PC-9 (cell line): ENCODE measurements at regions not wholly inside any gene's neighbourhood (a gene's known extent, or its start where the extent isn't known, plus 50 kb on each side); places are given as distances from the start of the nearest gene placed in this dataset.

ENCODE experiments used
- BruUV-seq: library from RNA; stranded (reverse); fragments of 400-500 nt; replicated peaks from 2 replicates; lab custom pipeline; 2021; lab: Mats Ljungman, UMichigan
- CTCF ChIA-PET: fragments of 300-600 bp; sonication (Branson Sonifier 250); formaldehyde crosslinking; loops from one replicate; lab custom pipeline; 2022; ENCODE audit warnings: antibody characterized with exemption; lab: Charles Lee
- POLR2A ChIA-PET: fragments of 300-600 bp; sonication (Branson Sonifier 250); formaldehyde crosslinking; loops from one replicate; lab custom pipeline; 2022; ENCODE audit warnings: antibody characterized with exemption; ENCODE audit not compliant: unreplicated experiment; lab: Charles Lee
- DNase-seq, 2 experiments: peaks; one replicate each; pipeline versions ENCODE4 v3.0.0 to v3.0.0-alpha.2; 2015 to 2022; ENCODE audit warnings: mixed read lengths in 1 of 2
- H2AFZ ChIP-seq: fragments of 200-600 bp; sonication (generic); 2 replicates; pipeline ENCODE4 v1.8.1; 2017; ENCODE audit warnings: antibody characterized with exemption
- H3F3A ChIP-seq: fragments of 200-600 bp; sonication (generic); 2 replicates; pipeline ENCODE4 v1.8.1; 2017; ENCODE audit warnings: antibody characterized with exemption, mild to moderate bottlenecking, low read depth; ENCODE audit not compliant: insufficient read depth
- H3K27ac ChIP-seq: fragments of 200-600 bp; sonication (generic); 2 replicates; pipeline ENCODE4 v1.6.1; 2016; ENCODE audit warnings: mixed run types
- H3K27me3 ChIP-seq: fragments of 200-600 bp; sonication (generic); 2 replicates; pipeline ENCODE4 v1.6.1; 2016; ENCODE audit warnings: low read depth, mixed run types; ENCODE audit not compliant: insufficient read depth
- H3K36me3 ChIP-seq: fragments of 200-600 bp; sonication (generic); 2 replicates; pipeline ENCODE4 v1.6.1; 2016; ENCODE audit warnings: low read depth, mixed run types
- H3K4me1 ChIP-seq: fragments of 200-600 bp; sonication (generic); replicated peaks from 2 replicates; pipeline ENCODE4 v1.6.1; 2016; ENCODE audit warnings: mixed run types; ENCODE audit not compliant: insufficient read depth
- H3K4me2 ChIP-seq: fragments of 200-600 bp; sonication (generic); 2 replicates; pipeline ENCODE4 v1.6.1; 2017; ENCODE audit warnings: mixed run types
- H3K4me3 ChIP-seq: fragments of 200-600 bp; sonication (generic); 2 replicates; pipeline ENCODE4 v1.6.1; 2016; ENCODE audit warnings: mixed run types
- H3K79me2 ChIP-seq: fragments of 200-600 bp; sonication (generic); 2 replicates; pipeline ENCODE4 v1.6.1; 2017; ENCODE audit warnings: low read depth, mixed run types
- H3K9me2 ChIP-seq: fragments of 200-600 bp; sonication (generic); 2 replicates; pipeline ENCODE4 v1.8.1; 2017; ENCODE audit warnings: mild to moderate bottlenecking; ENCODE audit not compliant: insufficient read depth
- H3K9me3 ChIP-seq: fragments of 200-600 bp; sonication (generic); 2 replicates; pipeline ENCODE4 v1.8.1; 2016; ENCODE audit warnings: low read depth; ENCODE audit not compliant: insufficient read depth
- H4K20me1 ChIP-seq: fragments of 200-600 bp; sonication (generic); 2 replicates; pipeline ENCODE4 v1.8.1; 2017; ENCODE audit not compliant: insufficient read depth
- EZH2 ChIP-seq: fragments of 200-600 bp; sonication (generic); IDR thresholded peaks from 2 replicates; pipeline ENCODE4 v1.8.0; 2017; ENCODE audit warnings: antibody characterized with exemption, low read depth
- intact Hi-C: fragments of 100-400 bp; cut with micrococcal nuclease; formaldehyde crosslinking; loops from one replicate; pipeline ENCODE4 v1.10.0; 2022; ENCODE audit not compliant: unreplicated experiment
- TF ChIP-seq, protein P1 (sequence below): fragments of 200-600 bp; sonication (generic); conservative IDR thresholded peaks from 2 replicates; pipeline ENCODE4 v1.6.1; 2017; ENCODE audit warnings: mixed run types, antibody characterized with exemption, mild to moderate bottlenecking, moderate library complexity

DNA sequence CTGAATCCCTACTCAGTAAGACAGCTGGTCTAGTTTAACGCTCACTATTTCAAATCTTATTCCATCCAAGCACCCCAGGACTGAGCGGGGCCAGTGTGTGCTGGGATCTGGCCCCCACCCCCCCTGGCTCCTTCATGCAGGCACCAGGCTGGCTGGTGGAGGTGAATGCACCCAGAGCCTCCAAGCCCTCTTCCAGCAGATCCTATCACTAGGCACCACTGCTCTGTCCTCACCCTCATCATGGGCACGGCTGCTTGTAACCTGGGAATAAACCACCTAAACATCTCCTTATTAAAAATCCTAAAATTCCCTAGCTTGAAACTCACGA, 194.3 kb downstream of the ARL4C start:
- peaks cover 23% of the 10 kb centered on the region; the same call in 1 of the 2 replicates for H3F3A ChIP-seq
- DNase-seq = no peak
- no peak overlapping the region for H3K27ac ChIP-seq
- no peaks in the 10 kb centered on the region for H3K79me2 ChIP-seq
- CTCF ChIA-PET = no interaction called here
- H3K9me2 ChIP-seq = no peaks in the 10 kb centered on the region
- intact Hi-C loops = no loop called here
- H3K4me1 ChIP-seq = peaks cover 43% of the 10 kb centered on the region
- POLR2A ChIA-PET = interaction anchor here (0.9 kb wide), 1 partner anchor 44 kb away, joined by 4 read pairs; no protein-coding TSS in a partner anchor
- H2AFZ ChIP-seq = no peak overlapping the region
- H3K36me3 ChIP-seq = no peaks in the 10 kb centered on the region
- no peaks in the 10 kb centered on the region; the same call in 1 of the 2 replicates for H3K9me3 ChIP-seq
- no TSS peak for BruUV-seq
- TF ChIP-seq, protein P1, sequence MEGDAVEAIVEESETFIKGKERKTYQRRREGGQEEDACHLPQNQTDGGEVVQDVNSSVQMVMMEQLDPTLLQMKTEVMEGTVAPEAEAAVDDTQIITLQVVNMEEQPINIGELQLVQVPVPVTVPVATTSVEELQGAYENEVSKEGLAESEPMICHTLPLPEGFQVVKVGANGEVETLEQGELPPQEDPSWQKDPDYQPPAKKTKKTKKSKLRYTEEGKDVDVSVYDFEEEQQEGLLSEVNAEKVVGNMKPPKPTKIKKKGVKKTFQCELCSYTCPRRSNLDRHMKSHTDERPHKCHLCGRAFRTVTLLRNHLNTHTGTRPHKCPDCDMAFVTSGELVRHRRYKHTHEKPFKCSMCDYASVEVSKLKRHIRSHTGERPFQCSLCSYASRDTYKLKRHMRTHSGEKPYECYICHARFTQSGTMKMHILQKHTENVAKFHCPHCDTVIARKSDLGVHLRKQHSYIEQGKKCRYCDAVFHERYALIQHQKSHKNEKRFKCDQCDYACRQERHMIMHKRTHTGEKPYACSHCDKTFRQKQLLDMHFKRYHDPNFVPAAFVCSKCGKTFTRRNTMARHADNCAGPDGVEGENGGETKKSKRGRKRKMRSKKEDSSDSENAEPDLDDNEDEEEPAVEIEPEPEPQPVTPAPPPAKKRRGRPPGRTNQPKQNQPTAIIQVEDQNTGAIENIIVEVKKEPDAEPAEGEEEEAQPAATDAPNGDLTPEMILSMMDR = no peak
- no peak for TF ChIP-seq EZH2
- 0 out of 2 replicates have a peak overlapping the region, but pooled peaks have one; percentile 4 for H3K4me2 ChIP-seq
- H3K27me3 ChIP-seq = no peaks in the 10 kb centered on the region
- H3K4me3 ChIP-seq = no peak overlapping the region
- no peaks in the 10 kb centered on the region for H4K20me1 ChIP-seq

GRCh38 chr2:234300932-234301823, 195.7 kb downstream of the ARL4C start:
- ChIA-PET POLR2A (no interaction called here), CTCF (no interaction called here)
- no peak overlapping the region for H3K27ac ChIP-seq
- DNase-seq = no peak
- H3K4me2 ChIP-seq = no peak overlapping the region
- peaks cover 23% of the 10 kb centered on the region; the same call in 1 of the 2 replicates for H3F3A ChIP-seq
- H3K36me3 ChIP-seq = no peaks in the 10 kb centered on the region
- H3K4me3 ChIP-seq = no peak overlapping the region
- peaks cover 41% of the 10 kb centered on the region for H3K4me1 ChIP-seq
- no TSS peak for BruUV-seq
- H3K27me3 ChIP-seq = no peaks in the 10 kb centered on the region
- no peak overlapping the region for H2AFZ ChIP-seq
- H3K79me2 ChIP-seq = no peaks in the 10 kb centered on the region
- H4K20me1 ChIP-seq = no peaks in the 10 kb centered on the region
- TF ChIP-seq, protein P1 = no peak
- no peak for TF ChIP-seq EZH2
- H3K9me3 ChIP-seq = no peaks in the 10 kb centered on the region
- intact Hi-C loops = no loop called here
- no peaks in the 10 kb centered on the region for H3K9me2 ChIP-seq

GRCh38 chr2:234300391-234300925, 196.4 kb downstream of the ARL4C start:
- H3F3A ChIP-seq = peaks cover 15% of the 10 kb centered on the region; the same call in 1 of the 2 replicates
- no peak overlapping the region for H3K27ac ChIP-seq
- BruUV-seq = no TSS peak
- H3K4me3 ChIP-seq = no peak overlapping the region
- POLR2A ChIA-PET = interaction anchor here (0.6 kb wide), 1 partner anchor 122 kb away, joined by 9 read pairs; no protein-coding TSS in a partner anchor
- no peak overlapping the region for H3K4me2 ChIP-seq
- DNase-seq = no peak
- H3K27me3 ChIP-seq = no peaks in the 10 kb centered on the region
- no peaks in the 10 kb centered on the region for H3K9me3 ChIP-seq
- no peaks in the 10 kb centered on the region for H3K9me2 ChIP-seq
- intact Hi-C loops = no loop called here
- no peaks in the 10 kb centered on the region for H3K36me3 ChIP-seq
- peaks cover 34% of the 10 kb centered on the region for H3K4me1 ChIP-seq
- H3K79me2 ChIP-seq = no peaks in the 10 kb centered on the region
- CTCF ChIA-PET = no interaction called here
- H2AFZ ChIP-seq = no peak overlapping the region
- H4K20me1 ChIP-seq = no peaks in the 10 kb centered on the region
- TF ChIP-seq EZH2 = no peak
- TF ChIP-seq, protein P1 = no peak
